GM19452 (cell line): ENCODE measurements at regions not wholly inside any gene's neighbourhood (a gene's known extent, or its start where the extent isn't known, plus 50 kb on each side); places are given as distances from the start of the nearest gene placed in this dataset.

Experiments
- ATAC-seq: cut with Tn5 transposase; IDR thresholded peaks from one replicate; pipeline ENCODE4 v1.9.1; 2021; ENCODE audit not compliant: unreplicated experiment

DNA sequence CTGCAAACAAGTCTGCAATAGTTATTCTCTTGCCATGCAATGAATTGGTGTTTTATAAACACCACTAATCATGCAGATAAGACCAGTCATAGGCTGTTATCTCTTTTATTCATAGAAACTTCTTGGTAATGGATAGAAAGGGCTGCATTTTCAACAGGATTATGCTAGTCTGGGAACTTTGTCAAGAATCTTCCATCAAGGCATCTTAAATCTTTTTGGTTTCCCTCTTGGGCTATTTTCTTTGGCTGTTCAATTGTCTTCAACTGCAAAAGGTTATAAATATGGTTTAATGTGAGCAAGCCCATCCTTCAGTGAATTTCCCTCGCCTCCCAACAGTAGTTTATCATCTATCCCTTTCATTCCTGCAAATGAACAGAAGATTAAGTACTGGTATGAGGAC, 59.0 kb upstream of the MINAR1 start:
- ATAC-seq, result no peak

DNA sequence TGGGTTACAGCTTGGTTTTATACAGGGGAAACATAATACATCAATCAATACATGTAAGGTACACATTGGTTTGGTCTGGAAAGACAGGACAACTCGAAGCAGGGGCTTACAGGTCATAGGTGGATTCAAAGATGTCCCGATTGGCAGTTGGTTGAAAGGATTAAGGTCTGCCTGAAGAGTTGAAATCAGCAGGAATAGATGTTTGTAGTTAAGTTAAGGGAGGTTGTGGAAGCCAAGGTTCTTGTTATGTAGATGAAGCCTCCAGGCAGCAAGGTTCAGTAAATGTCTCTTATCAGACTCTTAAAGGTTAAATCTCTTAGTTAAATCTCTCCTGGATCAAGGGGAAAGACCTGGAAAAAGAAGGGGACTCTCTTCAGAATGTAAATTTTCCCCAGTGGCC, 58.4 kb upstream of the MINAR1 start:
- ATAC-seq, result no peak

DNA sequence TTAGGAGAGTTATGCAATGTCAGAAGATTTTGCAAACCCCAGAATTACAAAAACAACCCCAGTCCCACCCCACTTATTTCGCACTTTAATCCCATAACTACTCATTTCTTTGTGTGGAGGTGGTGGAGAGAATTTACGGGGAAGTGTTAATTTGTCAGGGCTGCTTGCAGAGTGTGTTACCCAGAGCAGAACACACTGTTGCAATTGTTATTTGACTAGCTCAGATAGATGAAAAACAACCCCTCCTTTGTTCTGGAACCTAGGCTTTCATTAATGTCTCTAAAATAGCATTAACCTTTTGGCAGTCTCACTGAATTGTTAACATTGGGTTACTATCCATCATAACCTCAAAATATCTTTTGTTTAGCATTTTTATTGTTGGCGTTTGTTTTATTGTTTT, 55.8 kb upstream of the MINAR1 start:
- ATAC-seq, result no peak

DNA sequence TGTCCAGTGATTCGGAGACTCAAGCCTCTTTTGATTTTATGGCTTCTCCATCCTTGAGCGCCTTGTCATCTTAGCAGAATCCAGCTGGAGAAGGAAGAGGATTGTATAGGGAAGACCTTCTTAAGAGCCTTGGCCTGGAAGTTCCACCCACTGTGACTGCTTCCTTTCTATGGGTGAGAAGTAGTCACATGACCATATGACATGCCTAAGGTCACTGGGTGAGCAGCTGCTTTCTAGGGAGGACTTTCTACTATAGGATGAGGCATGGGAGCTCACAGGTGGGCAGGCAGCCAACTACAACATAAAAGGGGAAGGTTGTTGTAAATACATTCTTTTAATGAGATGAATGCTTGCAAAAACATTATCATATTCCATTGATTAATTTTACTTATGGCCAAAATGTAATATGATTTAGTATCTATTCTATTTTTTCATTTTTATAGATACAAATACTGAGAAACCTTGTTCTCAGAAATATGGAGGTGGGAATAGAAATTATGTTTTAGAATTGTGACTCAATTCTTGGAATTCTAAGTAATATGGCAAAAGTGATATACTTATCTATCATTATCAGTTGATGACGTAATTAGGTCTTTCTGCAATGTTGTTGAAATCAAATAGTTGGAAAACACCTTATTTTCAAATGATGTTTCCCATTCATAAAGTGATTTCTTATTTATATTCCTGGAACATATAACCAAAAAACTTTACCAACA, 53.6 kb upstream of the MINAR1 start:
- ATAC-seq, result no peak

DNA sequence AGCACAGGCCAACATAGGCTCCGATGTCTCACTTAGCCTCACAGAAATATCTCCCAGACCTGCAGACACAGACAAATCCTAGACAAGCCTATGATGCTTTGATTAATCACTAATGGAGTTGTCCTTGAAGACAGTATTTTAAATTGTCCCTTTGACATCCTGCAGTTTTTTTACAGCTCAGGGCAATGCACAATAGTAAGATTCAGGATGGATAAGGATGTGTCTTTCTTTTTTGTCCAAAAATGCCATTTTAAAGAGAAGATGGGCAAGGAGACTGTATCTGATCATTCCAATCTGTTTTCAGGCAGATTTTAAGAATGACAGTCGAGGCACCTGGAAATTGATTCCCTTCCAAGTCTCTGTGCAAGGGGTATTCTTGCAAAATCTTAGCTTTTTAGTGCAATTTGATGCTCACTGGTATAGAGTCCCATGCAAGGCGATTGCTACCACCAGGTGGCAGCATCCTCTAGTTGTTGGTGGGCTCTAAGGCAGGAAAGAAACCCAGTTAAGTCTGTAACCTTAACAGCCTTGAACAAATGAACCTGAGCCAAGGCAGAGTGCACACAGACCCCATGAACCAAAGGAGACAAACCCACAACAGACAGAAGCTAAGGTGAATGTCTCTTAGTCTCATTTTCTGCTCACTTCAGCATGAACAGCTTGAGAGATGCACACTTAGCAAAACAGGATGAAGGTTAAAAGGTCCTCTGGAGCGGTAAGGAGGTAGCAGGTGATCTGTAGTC, 51.2 kb upstream of the MINAR1 start:
- peak; percentile 77 for ATAC-seq

DNA sequence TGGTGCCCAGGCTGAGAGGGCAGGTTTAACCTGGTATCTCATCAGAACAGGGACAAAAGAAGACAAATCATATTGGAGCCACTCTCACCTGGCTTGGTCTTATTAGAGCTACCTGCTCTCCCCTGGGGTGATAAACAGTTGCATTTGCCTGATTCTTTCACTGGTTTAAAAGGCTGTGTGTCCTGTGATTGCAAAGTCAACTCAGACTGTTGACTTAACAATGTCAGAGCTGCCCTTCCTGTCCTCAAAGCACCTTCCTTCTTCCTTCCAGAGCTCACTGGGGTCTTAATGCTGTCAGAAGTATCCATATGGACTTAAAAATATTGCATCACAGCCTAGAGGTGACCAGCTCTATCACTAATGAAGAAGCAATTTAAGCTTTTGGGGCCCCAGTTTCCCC, 50.5 kb upstream of the MINAR1 start:
- ATAC-seq, result no peak
